ENCODE measurements at regions not wholly inside any gene's neighbourhood (a gene's known extent, or its start where the extent isn't known, plus 50 kb on each side); places are given as distances from the start of the nearest gene placed in this dataset.

DNA sequence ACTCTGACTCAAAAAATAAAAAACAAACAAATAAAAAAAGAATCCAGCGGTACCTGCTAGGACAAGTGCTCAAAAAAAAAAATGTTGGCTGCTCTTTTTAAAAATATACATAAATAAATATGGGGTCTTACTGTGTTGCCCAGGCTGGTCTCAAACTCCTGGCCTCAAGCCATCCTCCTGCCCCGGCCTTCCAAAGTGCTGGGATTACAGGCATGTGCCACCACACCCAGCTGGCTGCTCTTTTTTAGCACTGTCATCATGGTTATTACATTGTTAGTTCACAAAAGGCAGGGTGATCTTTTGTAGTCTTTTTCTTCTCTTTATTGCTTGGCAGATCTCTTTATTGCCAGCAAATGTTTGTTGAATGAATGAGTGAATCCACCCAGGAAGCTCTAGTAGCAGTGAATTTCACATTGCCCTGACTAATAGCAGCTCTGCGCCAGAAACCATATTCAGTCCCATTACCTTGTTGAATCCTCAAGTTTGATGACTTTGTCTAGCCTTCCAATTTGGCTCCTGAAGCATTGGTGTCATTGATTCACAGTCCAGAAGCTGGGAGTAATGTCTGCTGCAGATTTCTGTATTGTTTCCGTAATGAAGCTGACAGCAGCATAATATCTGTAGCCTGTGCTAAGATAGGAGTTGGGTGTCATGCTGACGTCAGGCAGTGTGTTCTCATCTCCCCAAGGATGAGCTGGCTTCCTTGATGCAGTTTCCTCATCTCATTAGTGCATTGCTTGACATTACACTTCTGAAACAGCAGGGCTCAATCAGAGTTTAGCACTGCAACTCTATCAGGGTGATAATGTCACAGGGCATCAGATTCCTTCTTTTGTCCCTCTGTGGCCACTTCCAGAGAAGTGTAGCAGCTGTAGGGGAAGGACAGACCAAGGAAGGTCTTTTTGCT is 84.9 kb upstream of the TGM3 start:
- no peak for TF ChIP-seq EZH2 (IDR thresholded peaks at IDR 0.05; ENCODE audit: insufficient read depth, poor library complexity, severe bottlenecking)
- TF ChIP-seq EZH2phosphoT487 (IDR thresholded peaks at IDR 0.05; ENCODE audit: insufficient read depth, low read depth): no peak
